SK-N-SH treated with all-trans-retinoic acid at 6 μM for 48 hours (cell line): ENCODE measurements at regions not wholly inside any gene's neighbourhood (a gene's known extent, or its start where the extent isn't known, plus 50 kb on each side); places are given as distances from the start of the nearest gene placed in this dataset.
"Not testable (repeated sequence)": the region's sequence is repeated elsewhere in the genome, so short reads cannot be mapped to it uniquely, and the experiment has no call there.

ENCODE experiments used
- ATAC-seq: fragments of 200-7000 bp; cut with Tn5 transposase; 3 replicates; pipeline ENCODE4 v1.9.1; 2020; ENCODE audit warnings: mild to moderate bottlenecking, moderate library complexity

GRCh38 chr21:6428498-6429092 lies 4092.8 kb upstream of the TPTE start:
- ATAC-seq: not testable (repeated sequence)

- ATAC-seq: not testable (repeated sequence)
These were observed 4091.5 kb upstream of the TPTE start for GRCh38 chr21:6429924-6430323.

GRCh38 chr21:6433149-6433548 lies 4088.2 kb upstream of the TPTE start:
- not testable (repeated sequence) for ATAC-seq

- ATAC-seq: not testable (repeated sequence)
These were observed 4085.2 kb upstream of the TPTE start for GRCh38 chr21:6436205-6436604.

GRCh38 chr21:6436971-6437833 lies 4084.2 kb upstream of the TPTE start:
- peak; percentile 27; the same call in 1 of the 3 replicates for ATAC-seq

- not testable (repeated sequence) for ATAC-seq
These were observed 4083.6 kb upstream of the TPTE start for GRCh38 chr21:6437834-6438187.

GRCh38 chr21:6439058-6439457 lies 4082.3 kb upstream of the TPTE start:
- not testable (repeated sequence) for ATAC-seq

GRCh38 chr21:6454648-6455340 lies 4066.6 kb upstream of the TPTE start:
- ATAC-seq: not testable (repeated sequence)

- ATAC-seq: peak; percentile 60
These were observed 4065.2 kb upstream of the TPTE start for GRCh38 chr21:6456011-6456661.

- ATAC-seq: not testable (repeated sequence)
These were observed 4061.6 kb upstream of the TPTE start for GRCh38 chr21:6459761-6460160.

GRCh38 chr21:6461358-6461757 lies 4060.0 kb upstream of the TPTE start:
- ATAC-seq: not testable (repeated sequence)

- ATAC-seq: not testable (repeated sequence)
These were observed 4057.0 kb upstream of the TPTE start for GRCh38 chr21:6464419-6464818.

- peak; percentile 23; the same call in 2 of the 3 replicates for ATAC-seq
These were observed 4055.2 kb upstream of the TPTE start for GRCh38 chr21:6466081-6466698.

GRCh38 chr21:6466707-6467106 lies 4054.7 kb upstream of the TPTE start:
- peak; percentile 59 for ATAC-seq

- ATAC-seq: peak; percentile 60
These were observed 4054.1 kb upstream of the TPTE start for GRCh38 chr21:6467189-6467774.

GRCh38 chr21:6467907-6468306 lies 4053.5 kb upstream of the TPTE start:
- peak; percentile 13; the same call in 1 of the 3 replicates for ATAC-seq

- ATAC-seq: peak; percentile 50; the same call in 2 of the 3 replicates
These were observed 4053.0 kb upstream of the TPTE start for GRCh38 chr21:6468331-6468860.

GRCh38 chr21:6474250-6474968 lies 4047.0 kb upstream of the TPTE start:
- ATAC-seq: not testable (repeated sequence)

- not testable (repeated sequence) for ATAC-seq
These were observed 4040.3 kb upstream of the TPTE start for GRCh38 chr21:6481116-6481515.

- ATAC-seq: not testable (repeated sequence)
These were observed 4038.8 kb upstream of the TPTE start for GRCh38 chr21:6482616-6483015.

GRCh38 chr21:6483645-6484044 lies 4037.7 kb upstream of the TPTE start:
- peak; percentile 11; the same call in 2 of the 3 replicates for ATAC-seq
